K562 (cell line): ENCODE measurements at regions not wholly inside any gene's neighbourhood (a gene's known extent, or its start where the extent isn't known, plus 50 kb on each side); places are given as distances from the start of the nearest gene placed in this dataset.

Source experiments
- CTCF ChIP-seq, 3 experiments: IDR thresholded peaks in 2 of 3; conservative IDR thresholded peaks in 1 of 3; 2 replicates each; pipeline ENCODE4 v1.5.1; 2011 to 2012; ENCODE audit warnings: low read length in 3 of 3, mild to moderate bottlenecking in 3 of 3, control low read depth in 2 of 3, improper control_type of control experiment in 1 of 3, inconsistent platforms in 1 of 3, low read depth in 1 of 3, mixed read lengths in 1 of 3, moderate library complexity in 1 of 3; ENCODE audit not compliant: insufficient read depth in 2 of 3
- DNMT1 ChIP-seq: fragments of 450-650 bp; IDR thresholded peaks from 2 replicates; pipeline ENCODE4 v1.6.1; 2016; ENCODE audit warnings: antibody characterized with exemption, mild to moderate bottlenecking
- FOSL1 ChIP-seq: fragments of 200-800 bp; sonication (Bioruptor generic); conservative IDR thresholded peaks from 2 replicates; pipeline ENCODE4 v1.6.1; 2016; ENCODE audit warnings: missing genetic modification characterization, missing compliant biosample characterization
- FOXA1 ChIP-seq: fragments of 450-650 bp; IDR thresholded peaks from 2 replicates; pipeline ENCODE4 v1.6.1; 2016; ENCODE audit warnings: mild to moderate bottlenecking, borderline replicate concordance
- FUS ChIP-seq: fragments of 200-400 bp; formaldehyde crosslinking; optimal IDR thresholded peaks from 2 replicates; pipeline ENCODE3; 2017; ENCODE audit warnings: low read depth, low read length
- HDAC2 ChIP-seq: fragments of 450-650 bp; IDR thresholded peaks from 2 replicates; pipeline ENCODE4 v1.6.1; 2016; ENCODE audit warnings: mild to moderate bottlenecking
- KDM1A ChIP-seq, 2 experiments: fragments of 450-650 bp; IDR thresholded peaks; 2 replicates each; pipeline ENCODE4 v1.6.1; 2016; ENCODE audit warnings: mild to moderate bottlenecking in 2 of 2
- NEUROD1 ChIP-seq: fragments of 150-350 bp; IDR thresholded peaks from 2 replicates; pipeline ENCODE4 v1.6.1; 2014; ENCODE audit warnings: borderline replicate concordance, low read length, low read depth; ENCODE audit not compliant: partially characterized antibody
- NR2C2 ChIP-seq, 2 experiments: fragments of 200-800 bp in 1 of 2; sonication (Bioruptor generic) in 1 of 2; sonication (generic) in 1 of 2; formaldehyde crosslinking in 1 of 2; IDR thresholded peaks; 2 replicates each; pipeline versions ENCODE4 v1.6.1 to v1.8.0; 2016 to 2022; ENCODE audit warnings: mild to moderate bottlenecking in 1 of 2, missing compliant biosample characterization in 1 of 2, missing genetic modification characterization in 1 of 2, missing genetic modification reagents in 1 of 2
- PCBP2 ChIP-seq: fragments of 200-400 bp; formaldehyde crosslinking; IDR thresholded peaks from 2 replicates; pipeline ENCODE4 v1.6.1; 2018; ENCODE audit warnings: low read length, low read depth, mild to moderate bottlenecking, moderate library complexity; ENCODE audit not compliant: poor library complexity, severe bottlenecking
- POLR2A ChIP-seq: fragments of 450-650 bp; conservative IDR thresholded peaks from 2 replicates; pipeline ENCODE4 v1.6.1; 2016
- ZBTB8A ChIP-seq: fragments of 450-650 bp; IDR thresholded peaks from 2 replicates; pipeline ENCODE4 v1.6.1; 2018; ENCODE audit warnings: mild to moderate bottlenecking, moderate library complexity; ENCODE audit not compliant: partially characterized antibody
- ZNF274 ChIP-seq: IDR thresholded peaks from 2 replicates; pipeline ENCODE4 v1.6.1; 2011; ENCODE audit warnings: low read depth, mild to moderate bottlenecking, low read length, moderate library complexity, borderline replicate concordance
- ZNF764 ChIP-seq: fragments of 250-450 bp; sonication (Bioruptor Pico); IDR thresholded peaks from 2 replicates; pipeline ENCODE4 v1.4.0; 2020; ENCODE audit warnings: low read depth, mild to moderate bottlenecking, moderate library complexity

- TF ChIP-seq ZNF764: no peak
- TF ChIP-seq POLR2A: no peak
- no peak for TF ChIP-seq NEUROD1
- TF ChIP-seq FOXA1: no peak
- TF ChIP-seq HDAC2: no peak
- no peak for TF ChIP-seq ZBTB8A
- no peak for TF ChIP-seq KDM1A (IDR thresholded peaks at IDR 0.05)
- no peak for TF ChIP-seq FOSL1
- no peak for TF ChIP-seq DNMT1
- TF ChIP-seq PCBP2: no peak
- TF ChIP-seq FUS: no peak
- TF ChIP-seq NR2C2 (CRISPR knock-in tag; IDR thresholded peaks at IDR 0.05): no peak
- no peak for TF ChIP-seq NR2C2 (tag; IDR thresholded peaks at IDR 0.05)
- no peak for TF ChIP-seq ZNF274
- TF ChIP-seq CTCF (IDR thresholded peaks at IDR 0.05 in 2 of 3, conservative IDR thresholded peaks at IDR 0.05 in 1 of 3; ENCODE audit: insufficient read depth in 2 of 3, low read depth in 1 of 3, low read length in 3 of 3): no peak
Observed at GRCh38 chr9:104279535-104280177, 185.5 kb downstream of the SMC2 start.
